GM12865 (cell line): ENCODE measurements at regions not wholly inside any gene's neighbourhood (a gene's known extent, or its start where the extent isn't known, plus 50 kb on each side); places are given as distances from the start of the nearest gene placed in this dataset.
"Not testable (repeated sequence)": the region's sequence is repeated elsewhere in the genome, so short reads cannot be mapped to it uniquely, and the experiment has no call there.

Experiments used
- DNase-seq: peaks from one replicate; pipeline ENCODE4 v3.0.0; 2010; ENCODE audit warnings: low read depth
- H3K4me3 ChIP-seq: 2 replicates; pipeline ENCODE4 v1.5.1; 2011; ENCODE audit warnings: mild to moderate bottlenecking, low read depth, low read length, control low read depth
- TF ChIP-seq, protein P1 (sequence below): IDR thresholded peaks from 2 replicates; pipeline ENCODE4 v1.5.1; 2011; ENCODE audit warnings: low read length, control low read depth, low read depth, inconsistent platforms; ENCODE audit not compliant: insufficient read depth; ENCODE audit errors: missing control alignments

DNA sequence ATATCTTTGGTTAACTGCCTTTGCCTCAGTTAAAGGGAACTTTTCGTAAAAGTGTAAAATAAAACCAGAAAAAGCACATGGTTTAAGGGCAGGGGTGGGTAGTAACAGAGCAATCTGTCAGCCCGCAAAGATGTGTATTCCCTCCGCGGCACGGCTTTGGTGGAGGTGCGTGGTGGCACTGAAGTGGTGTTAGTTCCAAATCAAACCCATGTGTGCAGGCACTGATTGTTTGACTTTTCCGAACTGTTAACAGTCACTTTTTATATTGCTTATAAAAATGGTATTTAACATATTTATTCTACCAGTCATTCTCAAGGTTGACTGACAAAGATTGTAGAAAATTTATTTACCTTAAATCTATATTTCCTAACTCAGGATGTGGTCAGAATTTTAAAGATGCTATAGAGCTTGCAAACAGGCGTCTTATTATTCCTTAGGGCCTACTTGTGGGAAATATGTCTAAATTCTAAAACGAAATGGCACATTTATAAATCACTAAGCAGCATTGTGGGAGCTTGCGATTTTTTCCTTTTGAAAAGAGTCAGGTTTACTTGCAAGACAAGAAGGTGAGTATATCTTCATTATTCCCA, 272.7 kb upstream of the PCDH18 start:
- no peak overlapping the region for H3K4me3 ChIP-seq
- TF ChIP-seq, protein P1, sequence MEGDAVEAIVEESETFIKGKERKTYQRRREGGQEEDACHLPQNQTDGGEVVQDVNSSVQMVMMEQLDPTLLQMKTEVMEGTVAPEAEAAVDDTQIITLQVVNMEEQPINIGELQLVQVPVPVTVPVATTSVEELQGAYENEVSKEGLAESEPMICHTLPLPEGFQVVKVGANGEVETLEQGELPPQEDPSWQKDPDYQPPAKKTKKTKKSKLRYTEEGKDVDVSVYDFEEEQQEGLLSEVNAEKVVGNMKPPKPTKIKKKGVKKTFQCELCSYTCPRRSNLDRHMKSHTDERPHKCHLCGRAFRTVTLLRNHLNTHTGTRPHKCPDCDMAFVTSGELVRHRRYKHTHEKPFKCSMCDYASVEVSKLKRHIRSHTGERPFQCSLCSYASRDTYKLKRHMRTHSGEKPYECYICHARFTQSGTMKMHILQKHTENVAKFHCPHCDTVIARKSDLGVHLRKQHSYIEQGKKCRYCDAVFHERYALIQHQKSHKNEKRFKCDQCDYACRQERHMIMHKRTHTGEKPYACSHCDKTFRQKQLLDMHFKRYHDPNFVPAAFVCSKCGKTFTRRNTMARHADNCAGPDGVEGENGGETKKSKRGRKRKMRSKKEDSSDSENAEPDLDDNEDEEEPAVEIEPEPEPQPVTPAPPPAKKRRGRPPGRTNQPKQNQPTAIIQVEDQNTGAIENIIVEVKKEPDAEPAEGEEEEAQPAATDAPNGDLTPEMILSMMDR, result no peak
- DNase-seq, result no peak

DNA sequence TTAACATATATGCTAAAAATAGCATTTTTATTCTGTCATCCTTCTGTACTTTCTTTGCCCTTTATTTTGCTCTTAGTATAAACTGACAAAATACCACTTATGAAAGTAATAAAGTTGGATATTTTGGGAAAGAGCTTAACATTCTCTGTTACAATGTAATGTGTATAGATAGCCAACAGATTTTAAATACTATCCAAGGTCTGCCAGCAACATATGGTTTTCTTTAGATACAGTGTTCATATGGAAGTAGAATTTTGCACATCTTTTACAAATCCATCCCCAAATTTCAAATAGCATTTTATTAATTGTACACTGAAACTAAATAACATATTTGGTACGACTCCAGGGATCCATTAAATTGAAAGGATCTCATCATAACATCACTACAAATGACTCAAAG, 268.6 kb upstream of the PCDH18 start:
- DNase-seq, result no peak
- H3K4me3 ChIP-seq, result no peak overlapping the region
- TF ChIP-seq, protein P1, result no peak

- TF ChIP-seq, protein P1, result no peak
- DNase-seq, result no peak
- H3K4me3 ChIP-seq, result no peak overlapping the region
These were observed 262.5 kb upstream of the PCDH18 start for GRCh38 chr4:137794764-137795254.

DNA sequence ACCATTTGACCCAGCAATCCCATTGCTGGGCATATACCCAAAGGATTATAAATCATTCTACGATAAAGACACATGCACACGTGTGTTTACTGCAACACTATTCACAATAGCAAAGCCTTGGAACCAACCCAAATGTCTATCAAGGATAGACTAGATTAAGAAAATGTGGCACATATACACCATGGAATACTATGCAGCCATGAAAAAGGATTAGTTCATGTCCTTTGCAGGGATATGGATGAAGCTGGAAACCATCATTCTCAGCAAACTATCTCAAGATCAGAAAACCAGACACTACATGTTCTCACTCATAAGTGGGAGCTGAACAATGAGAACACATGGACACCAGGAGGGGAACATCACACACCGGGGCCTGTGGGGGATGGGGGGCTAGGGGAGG, 257.0 kb upstream of the PCDH18 start:
- not testable (repeated sequence) for H3K4me3 ChIP-seq, DNase-seq

DNA sequence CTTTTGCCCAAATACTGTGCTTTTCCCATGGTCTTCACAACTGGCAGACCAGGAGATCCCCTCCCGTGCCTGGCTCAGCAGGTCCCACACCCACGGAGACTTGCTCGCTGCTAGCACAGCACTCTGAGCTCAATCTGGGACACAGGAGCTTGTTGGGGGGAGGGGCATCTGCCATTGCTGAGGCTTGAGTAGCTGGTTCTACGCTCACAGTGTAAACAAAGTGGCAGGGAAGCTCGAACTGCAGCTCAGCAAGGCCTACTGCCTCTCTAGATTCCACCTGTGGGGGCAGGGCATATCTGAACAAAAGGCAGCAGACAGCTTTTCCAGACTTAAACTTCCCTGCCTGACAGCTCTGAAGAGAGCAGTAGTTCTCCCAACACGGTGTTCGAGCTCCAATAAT, 251.6 kb upstream of the PCDH18 start:
- not testable (repeated sequence) for H3K4me3 ChIP-seq, DNase-seq

GRCh38 chr4:137775701-137776100, 243.4 kb upstream of the PCDH18 start:
- TF ChIP-seq, protein P1, result no peak
- H3K4me3 ChIP-seq, result no peak overlapping the region
- DNase-seq, result no peak

GRCh38 chr4:137774501-137774900, 242.2 kb upstream of the PCDH18 start:
- TF ChIP-seq, protein P1, result no peak
- DNase-seq, result no peak
- no peak overlapping the region for H3K4me3 ChIP-seq

- no peak for DNase-seq
- TF ChIP-seq, protein P1, result no peak
- H3K4me3 ChIP-seq, result no peak overlapping the region
These were observed 236.6 kb upstream of the PCDH18 start for GRCh38 chr4:137768881-137769280.
